ENCODE measurements at regions not wholly inside any gene's neighbourhood (a gene's known extent, or its start where the extent isn't known, plus 50 kb on each side); places are given as distances from the start of the nearest gene placed in this dataset.
"Not testable (repeated sequence)": the region's sequence is repeated elsewhere in the genome, so short reads cannot be mapped to it uniquely, and the experiment has no call there.

- TF ChIP-seq CTCF (conservative IDR thresholded peaks at IDR 0.05; ENCODE audit: low read length); EZH2phosphoT487 (IDR thresholded peaks at IDR 0.05; ENCODE audit: borderline replicate concordance, low read depth, low read length): not testable (repeated sequence)
Observed at GRCh38 chr5:118382931-118383330, 605.4 kb downstream of the DTWD2 start.
